Stimulated activated CD8-positive, alpha-beta memory T cell treated with anti-CD3 and anti-CD28 coated beads, Interleukin-2, amount 100 ng/mL, for 48 hours (primary cell): ENCODE measurements at regions not wholly inside any gene's neighbourhood (a gene's known extent, or its start where the extent isn't known, plus 50 kb on each side); places are given as distances from the start of the nearest gene placed in this dataset.

Experiments used
- DNase-seq, 2 donors: peaks; one replicate each; pipeline ENCODE4 v3.0.0-alpha.2; 2020; ENCODE audit warnings: low read depth in 2 of 2

DNA sequence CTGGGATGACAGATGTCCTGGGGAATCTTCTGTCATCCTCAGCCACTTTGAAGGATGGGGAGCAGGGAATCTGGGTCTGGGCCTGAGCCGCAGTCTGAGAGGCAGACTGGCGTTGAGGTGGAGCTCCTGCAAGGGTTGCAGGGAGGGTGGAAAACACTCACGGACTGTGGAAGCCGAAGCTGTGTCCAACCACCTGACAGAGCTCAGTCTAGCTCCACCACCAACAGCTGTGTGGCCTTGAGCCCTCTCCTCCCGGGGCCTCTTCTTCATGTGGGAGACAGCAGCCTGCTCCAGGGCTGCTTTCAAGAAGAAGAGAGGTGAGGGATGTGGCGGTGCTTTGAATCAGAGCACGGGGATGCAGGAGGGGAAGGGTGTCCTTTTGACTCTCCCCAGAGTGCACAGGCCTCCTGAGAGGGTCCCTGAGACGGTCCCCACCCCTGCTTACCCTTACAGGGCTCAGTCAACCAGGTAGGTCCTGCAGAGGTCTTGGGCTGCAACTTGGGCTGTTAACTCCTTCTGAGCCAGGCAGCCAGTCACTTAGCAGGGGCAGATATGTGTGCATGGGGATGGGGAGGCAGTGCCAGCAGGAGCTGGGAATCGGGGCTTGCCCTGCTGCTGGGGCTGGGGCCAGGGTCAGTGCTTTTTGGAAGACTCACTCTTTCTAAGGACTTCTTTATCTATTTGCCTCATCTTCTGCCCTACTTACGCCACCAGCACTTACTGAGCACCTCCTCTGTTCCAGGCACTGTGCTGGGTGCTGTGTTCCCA, 216.3 kb downstream of the PTPRU start:
- no peak for DNase-seq

DNA sequence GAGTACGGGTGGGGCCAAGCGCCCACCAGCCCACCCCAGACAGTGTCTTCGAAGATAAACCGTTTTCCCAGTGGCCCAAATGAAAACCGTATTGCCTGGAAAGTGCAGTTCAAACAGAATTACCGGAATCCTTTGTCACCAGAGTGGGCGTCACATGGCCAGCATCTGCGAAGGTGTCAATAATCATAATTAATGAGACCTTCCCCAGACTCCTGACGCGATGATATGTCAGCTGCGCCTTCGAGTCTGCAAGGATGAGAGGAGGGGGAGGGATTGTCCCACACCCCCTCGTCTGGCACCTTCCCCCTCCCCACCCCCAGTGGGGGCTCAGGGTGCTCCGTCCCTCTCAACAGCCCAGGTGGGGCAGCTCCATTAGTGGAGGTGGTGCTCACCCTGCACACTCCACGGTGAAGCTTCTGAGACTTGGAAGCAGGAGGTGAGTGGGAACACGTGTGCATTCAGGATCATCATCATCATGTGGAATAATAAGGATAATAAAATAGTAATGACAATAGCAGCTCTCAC, 215.1 kb downstream of the PTPRU start:
- no peak for DNase-seq

GRCh38 chr1:29450591-29450990, 214.3 kb downstream of the PTPRU start:
- no peak for DNase-seq

DNA sequence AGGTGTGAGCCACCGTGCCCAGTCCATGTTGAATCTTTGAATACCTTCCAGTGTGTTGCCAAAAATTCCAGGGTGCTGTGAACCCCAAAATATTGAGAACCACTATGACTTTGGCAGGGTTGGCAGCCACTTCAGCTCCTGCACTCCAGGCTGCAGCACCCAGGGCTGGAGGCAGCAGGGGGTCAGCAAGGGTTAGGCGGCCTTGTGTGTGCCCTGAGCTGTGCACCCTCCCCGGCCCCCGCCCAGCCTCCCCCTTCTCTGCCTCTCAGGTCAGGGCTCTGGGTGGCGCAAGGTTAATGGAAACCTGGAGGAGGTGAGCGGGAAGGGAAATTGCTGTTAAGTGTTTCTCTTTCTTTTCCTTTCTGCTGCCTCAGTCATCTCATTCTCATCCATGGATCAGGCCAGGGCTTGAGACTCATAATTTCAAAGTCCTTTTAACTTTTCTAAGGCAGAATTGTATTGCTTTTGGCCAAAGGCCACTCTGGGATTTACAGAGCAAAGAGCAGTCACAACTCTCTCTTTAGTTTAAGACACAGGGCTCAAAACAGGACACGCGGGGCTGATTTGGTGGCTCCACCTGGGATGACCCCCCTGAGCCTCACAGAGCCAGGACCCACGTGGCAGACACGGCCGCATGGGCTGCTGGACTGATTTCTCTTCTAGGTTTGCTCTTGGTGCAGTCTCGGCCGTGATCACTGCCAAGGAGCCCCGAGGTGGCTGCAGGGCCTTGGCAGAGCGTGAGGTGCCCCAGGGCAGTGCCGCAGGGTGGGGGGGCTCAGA, 212.3 kb downstream of the PTPRU start:
- no peak for DNase-seq

- no peak for DNase-seq
These were observed 211.0 kb downstream of the PTPRU start for GRCh38 chr1:29447368-29447767.

DNA sequence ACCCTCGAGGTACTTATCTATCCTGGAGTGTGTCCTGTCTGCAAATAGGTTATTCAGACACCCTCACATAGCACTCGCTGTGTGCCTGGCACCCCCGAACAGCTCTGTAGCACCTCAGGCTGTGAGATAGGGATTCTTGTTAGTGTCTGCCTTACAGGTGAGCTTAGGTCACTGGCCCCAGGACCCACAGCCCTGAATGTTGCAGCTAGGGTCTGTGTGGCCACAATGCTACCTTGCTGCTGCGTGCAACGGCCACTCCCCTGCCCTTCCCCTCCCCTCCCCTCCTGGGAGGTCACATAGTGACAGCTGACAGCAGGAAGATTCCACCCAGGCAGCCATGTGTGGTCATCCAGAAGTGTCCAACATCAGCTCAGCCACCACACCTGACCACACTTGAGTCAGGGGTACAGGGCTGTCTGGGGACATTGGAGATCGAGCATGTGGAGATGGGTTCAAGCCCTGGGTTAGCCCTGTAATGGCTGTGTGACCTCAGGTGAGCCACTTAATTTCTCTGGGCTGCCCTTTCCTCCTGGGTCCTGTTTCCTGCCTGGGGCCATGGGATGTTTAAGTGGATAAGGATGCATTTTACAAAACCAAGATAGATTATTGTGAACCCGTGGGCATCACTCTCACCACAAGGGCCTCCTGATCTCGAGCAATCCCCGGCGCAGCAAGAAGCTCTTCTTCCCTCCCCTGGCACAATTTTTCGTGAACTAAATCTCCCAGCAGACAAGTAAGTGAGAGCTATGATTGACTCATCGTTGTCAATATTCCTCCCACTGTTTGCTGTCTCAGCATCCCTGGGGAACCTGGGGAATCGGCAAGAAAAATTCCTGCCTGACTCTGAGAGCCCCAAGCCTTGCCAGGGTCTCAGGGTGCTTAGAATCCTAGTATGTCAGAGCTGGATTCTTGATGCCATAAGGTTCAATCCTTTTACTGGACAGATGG, 208.7 kb downstream of the PTPRU start:
- no peak for DNase-seq

GRCh38 chr1:29444081-29444715, 207.9 kb downstream of the PTPRU start:
- no peak for DNase-seq

DNA sequence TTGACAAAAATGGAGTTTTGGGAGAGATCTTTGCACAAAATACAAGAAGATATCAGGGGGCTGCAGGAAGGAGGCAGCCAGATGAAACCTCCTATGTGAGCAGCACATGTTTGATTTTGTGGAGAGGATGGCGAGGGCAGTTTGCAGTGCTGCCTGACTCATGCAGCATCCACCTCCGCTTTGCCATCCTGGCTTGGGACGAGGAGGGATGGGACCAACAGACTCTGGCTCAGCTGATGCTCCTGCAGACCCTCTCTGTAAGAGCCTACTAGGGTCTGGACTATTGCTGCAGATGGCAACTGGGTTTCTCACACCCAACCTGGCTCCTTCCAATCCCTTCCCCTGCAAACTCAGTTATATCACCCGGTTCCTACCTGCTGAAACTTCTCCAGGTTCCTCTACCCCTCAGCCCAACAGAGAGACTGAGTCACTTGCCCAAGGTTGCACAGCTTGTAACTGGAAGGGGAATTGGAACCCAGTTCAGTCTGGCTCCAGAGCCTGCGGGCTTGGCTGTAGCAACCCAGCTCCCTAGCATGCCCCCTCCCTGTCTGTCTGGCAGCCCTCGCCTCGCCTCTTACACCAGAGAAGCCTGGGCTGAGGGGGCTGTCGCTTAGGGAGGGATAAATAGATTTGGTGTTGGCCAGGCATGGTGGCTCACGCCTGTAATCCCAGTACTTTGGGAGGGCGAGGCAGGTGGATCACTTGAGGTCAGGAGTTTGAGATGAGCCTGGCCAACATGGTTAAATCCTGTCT, 205.8 kb downstream of the PTPRU start:
- DNase-seq = no peak

- no peak for DNase-seq
These were observed 203.3 kb downstream of the PTPRU start for GRCh38 chr1:29439615-29440014.

DNA sequence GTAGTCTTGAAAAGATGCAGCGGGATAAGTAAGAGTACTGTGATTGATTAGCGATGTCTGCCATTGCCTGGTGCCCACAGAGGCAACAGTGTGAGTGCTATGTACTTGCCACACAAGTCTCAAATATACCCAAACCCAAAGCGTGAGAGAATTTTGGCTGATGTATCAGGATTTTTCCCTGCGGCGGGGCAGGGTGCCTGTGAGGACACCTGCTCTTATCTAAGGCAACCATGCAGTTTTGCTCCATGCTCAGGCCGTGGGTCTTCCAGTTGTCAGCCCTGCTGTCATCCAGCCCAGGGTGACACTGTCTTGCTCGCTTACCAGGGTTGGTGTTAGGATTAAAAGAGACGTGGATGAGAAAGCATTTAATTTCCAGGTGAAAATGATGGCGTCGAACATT, 202.7 kb downstream of the PTPRU start:
- DNase-seq = no peak

- no peak for DNase-seq
These were observed 201.6 kb downstream of the PTPRU start for GRCh38 chr1:29437946-29438345.

- no peak for DNase-seq
These were observed 200.0 kb downstream of the PTPRU start for GRCh38 chr1:29436181-29436785.

- DNase-seq = no peak
These were observed 197.5 kb downstream of the PTPRU start for GRCh38 chr1:29433830-29434229.

- DNase-seq = no peak
These were observed 194.8 kb downstream of the PTPRU start for GRCh38 chr1:29431138-29431537.

DNA sequence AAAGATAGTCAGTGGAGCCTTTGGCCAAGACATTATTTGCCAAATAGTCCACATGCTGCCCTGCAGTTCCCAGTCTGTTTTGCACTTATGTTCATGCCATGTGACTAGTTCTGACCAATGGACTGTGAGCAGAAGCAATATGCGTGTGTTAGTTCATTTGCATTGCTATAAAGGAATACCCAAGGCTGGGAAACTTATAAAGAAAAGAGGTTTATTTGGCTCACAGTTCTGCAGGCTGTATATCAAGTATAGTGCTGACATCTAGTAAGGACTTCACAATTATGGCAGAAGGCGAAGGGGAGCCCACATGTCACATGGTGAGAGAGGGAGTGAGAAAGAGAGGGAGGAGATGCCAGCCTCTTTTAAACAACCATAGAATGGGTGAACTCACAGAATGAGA, 193.3 kb downstream of the PTPRU start:
- no peak for DNase-seq

DNA sequence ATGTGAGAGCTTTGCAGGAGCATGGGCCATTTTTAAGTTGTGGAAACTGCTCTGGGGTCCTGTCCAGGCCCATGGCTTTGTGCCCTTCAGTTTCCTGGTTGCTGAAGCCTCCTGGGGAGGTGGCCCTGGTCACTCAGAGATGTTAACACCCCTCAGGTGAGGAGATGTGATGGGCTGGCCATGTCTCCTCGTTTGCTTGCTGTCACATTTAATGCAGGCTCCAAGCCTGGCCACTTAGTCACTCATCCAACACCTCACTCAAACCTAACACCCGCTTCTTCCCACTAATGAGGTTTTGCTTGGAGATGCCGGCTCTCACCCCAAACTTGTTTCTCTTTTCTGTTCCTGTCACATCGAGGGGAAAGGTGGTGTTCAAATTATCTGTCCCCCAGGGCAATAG, 192.7 kb downstream of the PTPRU start:
- no peak for DNase-seq

GRCh38 chr1:29428280-29428615, 191.9 kb downstream of the PTPRU start:
- no peak for DNase-seq

- DNase-seq = no peak
These were observed 191.4 kb downstream of the PTPRU start for GRCh38 chr1:29427614-29428279.

DNA sequence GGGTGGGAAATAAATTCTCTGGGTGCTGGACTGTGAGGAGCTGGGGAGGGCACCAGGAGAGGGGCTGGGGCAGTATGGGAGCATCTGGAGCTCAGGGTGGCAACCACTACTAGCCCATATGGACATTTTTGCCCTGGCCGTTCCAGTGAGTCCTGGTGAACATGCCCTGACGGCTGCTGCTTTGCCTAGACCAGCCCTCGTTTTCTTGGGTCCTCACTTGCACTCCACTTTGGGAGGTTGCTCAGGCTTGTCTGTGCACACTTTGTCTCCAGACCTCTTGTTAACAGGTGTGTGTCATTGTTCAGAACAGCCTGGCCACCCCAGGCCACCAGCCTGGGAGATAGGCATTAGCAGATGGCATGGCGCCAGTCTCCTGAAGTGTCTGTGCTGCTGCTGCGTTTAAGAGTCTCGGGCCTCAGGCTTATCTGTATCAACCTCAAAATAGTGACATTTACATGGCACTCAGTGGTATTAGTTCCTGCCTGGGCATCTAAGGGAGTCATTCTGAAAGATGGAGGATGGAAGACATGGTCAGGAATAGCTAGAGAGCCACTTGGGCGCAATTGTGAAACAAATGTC, 190.5 kb downstream of the PTPRU start:
- no peak for DNase-seq
